Activated CD8-positive, alpha-beta T cell treated with anti-CD3 and anti-CD28 coated beads for 36 hours (primary cell): ENCODE measurements at regions not wholly inside any gene's neighbourhood (a gene's known extent, or its start where the extent isn't known, plus 50 kb on each side); places are given as distances from the start of the nearest gene placed in this dataset.

ENCODE experiments used
- ATAC-seq: fragments of 200-7000 bp; cut with Tn5 transposase; one replicate; pipeline ENCODE4 v1.10.0; 2021; ENCODE audit warnings: mild to moderate bottlenecking, moderate library complexity
- CTCF ChIA-PET: fragments of 350-600 bp; sonication (Branson Sonifier 250); formaldehyde crosslinking; loops from one replicate; lab custom pipeline; 2021; ENCODE audit warnings: antibody characterized with exemption; lab: Charles Lee
- POLR2A ChIA-PET: fragments of 350-600 bp; sonication (Branson Sonifier 250); formaldehyde crosslinking; loops from one replicate; lab custom pipeline; 2021; ENCODE audit warnings: antibody characterized with exemption; lab: Charles Lee
- DNase-seq: peaks from one replicate; pipeline ENCODE4 v3.0.0-alpha.2; 2020
- H3K27ac Mint-ChIP-seq: one replicate; pipeline ENCODE4 v1.8.0; 2021; ENCODE audit warnings: mild to moderate bottlenecking, mixed read lengths
- H3K27me3 Mint-ChIP-seq: one replicate; pipeline ENCODE4 v1.8.0; 2021; ENCODE audit warnings: mixed read lengths
- H3K36me3 Mint-ChIP-seq: one replicate; pipeline ENCODE4 v1.8.0; 2021; ENCODE audit warnings: low read depth, mixed read lengths
- H3K4me1 Mint-ChIP-seq: one replicate; pipeline ENCODE4 v1.8.0; 2021; ENCODE audit warnings: low read depth, mixed read lengths
- H3K4me3 Mint-ChIP-seq: one replicate; pipeline ENCODE4 v1.8.0; 2021; ENCODE audit warnings: mild to moderate bottlenecking, moderate library complexity, mixed read lengths
- H3K9me3 Mint-ChIP-seq: one replicate; pipeline ENCODE4 v1.8.0; 2021; ENCODE audit warnings: mixed read lengths
- CTCF ChIP-seq: fragments of 200-600 bp; IDR thresholded peaks from one replicate; pipeline ENCODE4 v1.8.0; 2022; ENCODE audit warnings: antibody characterized with exemption, mild to moderate bottlenecking
- intact Hi-C: fragments of 100-400 bp; cut with micrococcal nuclease; formaldehyde crosslinking; loops from one replicate; pipeline ENCODE4 v1.10.0; 2022

- POLR2A ChIA-PET, result no interaction called here
- Mint-ChIP-seq H3K36me3 (no peaks in the 10 kb centered on the region), H3K4me3 (no peak overlapping the region), H3K27ac (no peak overlapping the region), H3K9me3 (peaks cover 5% of the 10 kb centered on the region), H3K4me1 (no peaks in the 10 kb centered on the region), H3K27me3 (peaks cover 1% of the 10 kb centered on the region)
- CTCF ChIA-PET, result no interaction called here
- TF ChIP-seq CTCF, result no peak
- intact Hi-C loops, result no loop called here
- DNase-seq, result no peak
- no peak for ATAC-seq
These were observed 64.2 kb downstream of the DACT2 start for GRCh38 chr6:168255283-168255881.

GRCh38 chr6:168252267-168252666 lies 67.3 kb downstream of the DACT2 start:
- ChIA-PET CTCF (no interaction called here), POLR2A (no interaction called here)
- intact Hi-C loops, result no loop called here
- Mint-ChIP-seq H3K4me1 (no peaks in the 10 kb centered on the region), H3K9me3 (peaks cover 5% of the 10 kb centered on the region), H3K4me3 (no peak overlapping the region), H3K27me3 (peaks cover 3% of the 10 kb centered on the region), H3K27ac (no peak overlapping the region), H3K36me3 (no peaks in the 10 kb centered on the region)
- no peak for DNase-seq
- no peak for TF ChIP-seq CTCF
- ATAC-seq, result no peak

- Mint-ChIP-seq H3K9me3 (no peaks in the 10 kb centered on the region), H3K27ac (no peak overlapping the region)
- POLR2A ChIA-PET, result no interaction called here
These were observed 69.3 kb downstream of the DACT2 start for GRCh38 chr6:168250250-168250649.

GRCh38 chr6:168249746-168250145 lies 69.8 kb downstream of the DACT2 start:
- no peaks in the 10 kb centered on the region for H3K4me1 Mint-ChIP-seq
- no peaks in the 10 kb centered on the region for H3K36me3 Mint-ChIP-seq
- intact Hi-C loops, result no loop called here
- no peaks in the 10 kb centered on the region for H3K9me3 Mint-ChIP-seq
- H3K27me3 Mint-ChIP-seq, result peaks cover 3% of the 10 kb centered on the region
- ATAC-seq, result no peak
- ChIA-PET CTCF (no interaction called here), POLR2A (no interaction called here)
- no peak overlapping the region for H3K27ac Mint-ChIP-seq
- H3K4me3 Mint-ChIP-seq, result no peak overlapping the region
- no peak for DNase-seq
- no peak for TF ChIP-seq CTCF

More at GRCh38 chr6:168250250-168250649, 69.3 kb downstream of the DACT2 start:
- Mint-ChIP-seq H3K4me1 (no peaks in the 10 kb centered on the region), H3K36me3 (no peaks in the 10 kb centered on the region), H3K4me3 (no peak overlapping the region), H3K27me3 (peaks cover 3% of the 10 kb centered on the region)
- ATAC-seq (no peak), DNase-seq (no peak)
- CTCF ChIA-PET, result no interaction called here
- intact Hi-C loops, result no loop called here
- TF ChIP-seq CTCF, result no peak

- no peak overlapping the region for H3K27ac Mint-ChIP-seq
- no peak overlapping the region for H3K4me3 Mint-ChIP-seq
- DNase-seq (no peak), ATAC-seq (no peak)
- ChIA-PET CTCF (no interaction called here), POLR2A (no interaction called here)
- H3K4me1 Mint-ChIP-seq, result no peaks in the 10 kb centered on the region
- no peaks in the 10 kb centered on the region for H3K9me3 Mint-ChIP-seq
- H3K36me3 Mint-ChIP-seq, result no peaks in the 10 kb centered on the region
- H3K27me3 Mint-ChIP-seq, result peaks cover 1% of the 10 kb centered on the region
- intact Hi-C loops, result no loop called here
- no peak for TF ChIP-seq CTCF
These were observed 71.4 kb downstream of the DACT2 start for GRCh38 chr6:168248148-168248620.
